Fibroblast of skin of left quadriceps (primary cell): ENCODE measurements at regions not wholly inside any gene's neighbourhood (a gene's known extent, or its start where the extent isn't known, plus 50 kb on each side); places are given as distances from the start of the nearest gene placed in this dataset.

Experiments
- DNase-seq, 2 experiments: peaks; one replicate each; pipeline ENCODE4 v3.0.0-alpha.2; 2013; ENCODE audit warnings: low read depth in 2 of 2

- DNase-seq = no peak
Observed at GRCh38 chr1:232249861-232250777, 379.8 kb downstream of the SIPA1L2 start.

- no peak for DNase-seq
Observed at GRCh38 chr1:232249339-232249738, 380.6 kb downstream of the SIPA1L2 start.

GRCh38 chr1:232248276-232248820 is 381.6 kb downstream of the SIPA1L2 start:
- DNase-seq = no peak

GRCh38 chr1:232247669-232248068 is 382.3 kb downstream of the SIPA1L2 start:
- DNase-seq = no peak

GRCh38 chr1:232244426-232244825 is 385.5 kb downstream of the SIPA1L2 start:
- no peak for DNase-seq

- no peak for DNase-seq
Observed at GRCh38 chr1:232239998-232240397, 389.9 kb downstream of the SIPA1L2 start.

GRCh38 chr1:232239522-232239921 is 390.4 kb downstream of the SIPA1L2 start:
- DNase-seq = no peak

- no peak for DNase-seq
Observed at GRCh38 chr1:232238009-232238408, 391.9 kb downstream of the SIPA1L2 start.

- DNase-seq = no peak
Observed at GRCh38 chr1:232227306-232227705, 402.6 kb downstream of the SIPA1L2 start.

GRCh38 chr1:232226197-232226712 is 403.7 kb downstream of the SIPA1L2 start:
- peak; percentile 44 to 51 for DNase-seq

GRCh38 chr1:232225336-232226131 is 404.4 kb downstream of the SIPA1L2 start:
- no peak for DNase-seq

- no peak for DNase-seq
Observed at GRCh38 chr1:232223887-232224286, 406.0 kb downstream of the SIPA1L2 start.

- no peak for DNase-seq
Observed at GRCh38 chr1:232223183-232223708, 406.7 kb downstream of the SIPA1L2 start.

- DNase-seq = no peak
Observed at GRCh38 chr1:232222614-232223013, 407.3 kb downstream of the SIPA1L2 start.

- no peak for DNase-seq
Observed at GRCh38 chr1:232221802-232222499, 408.0 kb downstream of the SIPA1L2 start.

GRCh38 chr1:232218955-232219865 is 410.7 kb downstream of the SIPA1L2 start:
- DNase-seq = no peak

- DNase-seq = no peak
Observed at GRCh38 chr1:232213928-232214327, 416.0 kb downstream of the SIPA1L2 start.

- DNase-seq = no peak
Observed at GRCh38 chr1:232212253-232212652, 417.7 kb downstream of the SIPA1L2 start.

GRCh38 chr1:232211149-232211548 is 418.8 kb downstream of the SIPA1L2 start:
- DNase-seq = no peak

GRCh38 chr1:232209357-232209756 is 420.6 kb downstream of the SIPA1L2 start:
- no peak for DNase-seq
